ENCODE measurements at regions not wholly inside any gene's neighbourhood (a gene's known extent, or its start where the extent isn't known, plus 50 kb on each side); places are given as distances from the start of the nearest gene placed in this dataset.

DNA sequence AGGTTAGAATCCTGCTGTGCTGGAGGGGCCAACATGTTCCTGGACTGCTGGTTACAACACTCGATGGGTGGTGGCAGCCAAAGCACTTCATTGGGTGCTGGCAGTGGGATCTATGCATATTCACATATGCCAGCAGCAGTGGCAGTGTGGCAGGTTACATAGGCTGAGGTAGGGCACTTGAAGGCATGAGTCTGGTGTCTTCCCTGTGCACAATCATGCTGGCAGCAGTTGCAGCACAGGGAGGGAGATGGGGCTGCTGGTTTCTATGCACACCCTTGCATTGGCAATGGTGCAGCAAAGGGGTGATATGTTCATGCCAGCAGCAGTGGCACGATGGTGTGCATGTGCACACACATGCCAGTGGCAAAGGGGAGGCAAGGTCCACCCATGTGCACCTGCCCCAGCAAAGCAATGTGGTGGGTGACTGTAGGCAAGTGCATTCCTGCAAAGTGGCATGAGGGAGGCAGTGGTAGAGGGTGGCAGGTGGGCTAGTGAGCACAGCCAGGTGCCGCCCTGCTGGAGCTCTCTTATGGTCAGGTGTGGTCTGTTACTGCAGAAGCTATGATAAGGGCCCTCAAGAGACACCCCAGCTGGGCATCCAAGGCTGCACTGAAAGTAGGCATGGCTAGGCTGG, 356.2 kb upstream of the STEAP1 start:
- Histone ChIP-seq H2AK9ac (replicated peaks; ENCODE audit: low read depth, low read length, poor library complexity) (no peak overlapping the region), H3K36me3 (ENCODE audit: control insufficient read depth, insufficient read depth, low read length) (no peaks in the 10 kb centered on the region), H3K4me1 (ENCODE audit: control insufficient read depth, insufficient read depth, low read length) (no peaks in the 10 kb centered on the region), H3K9me1 (ENCODE audit: insufficient read depth, low read length) (no peaks in the 10 kb centered on the region), H2BK15ac (ENCODE audit: low read depth, low read length) (no peak overlapping the region), H3K79me1 (ENCODE audit: low read depth in 1 of 2, low read length in 2 of 2) (no peaks in the 10 kb centered on the region), H2BK20ac (ENCODE audit: low read depth, low read length) (no peak overlapping the region), H3K18ac (ENCODE audit: low read depth, low read length) (no peak overlapping the region), H4K20me1 (ENCODE audit: insufficient read depth, low read length) (no peaks in the 10 kb centered on the region), H3K4ac (ENCODE audit: low read depth, low read length) (no peak overlapping the region), H2BK120ac (ENCODE audit: low read depth, low read length) (no peak overlapping the region), H2AK5ac (ENCODE audit: low read depth, low read length) (no peak overlapping the region), H2BK5ac (ENCODE audit: low read depth, low read length, poor library complexity, severe bottlenecking) (no peak overlapping the region), H3K14ac (replicated peaks; ENCODE audit: low read depth, low read length) (no peak overlapping the region), H3K4me3 (ENCODE audit: insufficient read depth, low read depth, low read length) (no peak overlapping the region), H3K9ac (ENCODE audit: low read depth, low read length) (no peak overlapping the region), H3K27me3 (ENCODE audit: control insufficient read depth, insufficient read depth, low read length) (no peaks in the 10 kb centered on the region), H4K8ac (ENCODE audit: low read depth in 2 of 2, low read length in 2 of 2) (no peak overlapping the region), H4K91ac (ENCODE audit: insufficient read depth, low read depth, low read length) (no peak overlapping the region), H3K9me3 (ENCODE audit: control insufficient read depth, insufficient read depth, low read length) (peaks cover 20% of the 10 kb centered on the region), H3K23ac (ENCODE audit: low read depth, low read length) (no peak overlapping the region), H4K5ac (ENCODE audit: low read depth, low read length) (no peak overlapping the region), H2AFZ (replicated peaks; ENCODE audit: low read length, poor library complexity) (no peak overlapping the region), H3K56ac (ENCODE audit: extremely low read depth, insufficient read depth, low read length) (no peak overlapping the region), H3K4me2 (ENCODE audit: low read depth, low read length) (no peak overlapping the region), H3K27ac (ENCODE audit: insufficient read depth, low read length) (no peak overlapping the region)
- ATAC-seq (ENCODE audit: low read depth) (no peak), DNase-seq (no peak)
- intact Hi-C loops (cut with micrococcal nuclease) (no loop called here), dilution Hi-C loops (cut with HindIII; ENCODE audit: low sequenced_read_pairs, unreplicated experiment) (no loop called here), in situ Hi-C loops (cut with MboI; ENCODE audit: low sequenced_read_pairs) (no loop called here)
- POLR2A ChIA-PET (ENCODE audit: unreplicated experiment), result no interaction called here
- TF ChIP-seq RCOR1 (IDR thresholded peaks at IDR 0.05; ENCODE audit: insufficient replicate concordance, low read length), result no peak
- TF ChIP-seq CHD1 (IDR thresholded peaks at IDR 0.05; ENCODE audit: low read depth, low read length), result no peak
- TF ChIP-seq, protein P1, sequence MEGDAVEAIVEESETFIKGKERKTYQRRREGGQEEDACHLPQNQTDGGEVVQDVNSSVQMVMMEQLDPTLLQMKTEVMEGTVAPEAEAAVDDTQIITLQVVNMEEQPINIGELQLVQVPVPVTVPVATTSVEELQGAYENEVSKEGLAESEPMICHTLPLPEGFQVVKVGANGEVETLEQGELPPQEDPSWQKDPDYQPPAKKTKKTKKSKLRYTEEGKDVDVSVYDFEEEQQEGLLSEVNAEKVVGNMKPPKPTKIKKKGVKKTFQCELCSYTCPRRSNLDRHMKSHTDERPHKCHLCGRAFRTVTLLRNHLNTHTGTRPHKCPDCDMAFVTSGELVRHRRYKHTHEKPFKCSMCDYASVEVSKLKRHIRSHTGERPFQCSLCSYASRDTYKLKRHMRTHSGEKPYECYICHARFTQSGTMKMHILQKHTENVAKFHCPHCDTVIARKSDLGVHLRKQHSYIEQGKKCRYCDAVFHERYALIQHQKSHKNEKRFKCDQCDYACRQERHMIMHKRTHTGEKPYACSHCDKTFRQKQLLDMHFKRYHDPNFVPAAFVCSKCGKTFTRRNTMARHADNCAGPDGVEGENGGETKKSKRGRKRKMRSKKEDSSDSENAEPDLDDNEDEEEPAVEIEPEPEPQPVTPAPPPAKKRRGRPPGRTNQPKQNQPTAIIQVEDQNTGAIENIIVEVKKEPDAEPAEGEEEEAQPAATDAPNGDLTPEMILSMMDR (conservative IDR thresholded peaks at IDR 0.05; ENCODE audit: low read depth, low read length), result no peak
- TF ChIP-seq RFX5 (IDR thresholded peaks at IDR 0.05; ENCODE audit: low read depth, low read length), result no peak
- no peak for TF ChIP-seq MAZ (IDR thresholded peaks at IDR 0.05; ENCODE audit: borderline replicate concordance, low read depth, low read length)
- TF ChIP-seq FOS (IDR thresholded peaks at IDR 0.05; ENCODE audit: low read depth, low read length), result no peak
- TF ChIP-seq NFE2L2 (IDR thresholded peaks at IDR 0.05; ENCODE audit: low read depth, low read length), result no peak
- TF ChIP-seq POLR2A (IDR thresholded peaks at IDR 0.05; ENCODE audit: low read depth, low read length), result no peak
- no peak for TF ChIP-seq SMC3 (IDR thresholded peaks at IDR 0.05; ENCODE audit: low read depth, low read length)
- TF ChIP-seq, protein P2, sequence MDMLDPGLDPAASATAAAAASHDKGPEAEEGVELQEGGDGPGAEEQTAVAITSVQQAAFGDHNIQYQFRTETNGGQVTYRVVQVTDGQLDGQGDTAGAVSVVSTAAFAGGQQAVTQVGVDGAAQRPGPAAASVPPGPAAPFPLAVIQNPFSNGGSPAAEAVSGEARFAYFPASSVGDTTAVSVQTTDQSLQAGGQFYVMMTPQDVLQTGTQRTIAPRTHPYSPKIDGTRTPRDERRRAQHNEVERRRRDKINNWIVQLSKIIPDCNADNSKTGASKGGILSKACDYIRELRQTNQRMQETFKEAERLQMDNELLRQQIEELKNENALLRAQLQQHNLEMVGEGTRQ (IDR thresholded peaks at IDR 0.05; ENCODE audit: low read depth, low read length), result no peak
- CTCF ChIA-PET, result no interaction called here
- BruUV-seq (replicated peaks), result no TSS peak
- WGBS, 2 experiments (ENCODE audit: extremely low coverage in 2 of 2, insufficient read length in 1 of 2), result 14% methylated on average over 1 of the region's 3 CpGs; no CpG with 5 or more reads in 1 of the 2 experiments

Data from IMR-90 (cell line).